ENCODE measurements at regions not wholly inside any gene's neighbourhood (a gene's known extent, or its start where the extent isn't known, plus 50 kb on each side); places are given as distances from the start of the nearest gene placed in this dataset.

- TF ChIP-seq CTCF (IDR thresholded peaks at IDR 0.05), result no peak
- TF ChIP-seq POLR2A (IDR thresholded peaks at IDR 0.05), result no peak
- no peak for TF ChIP-seq POLR2AphosphoS5 (IDR thresholded peaks at IDR 0.05)
- TF ChIP-seq EP300 (IDR thresholded peaks at IDR 0.05), result no peak
These were observed 88.7 kb upstream of the GRIK1 start for GRCh38 chr21:30028537-30028936.
